ENCODE measurements at regions not wholly inside any gene's neighbourhood (a gene's known extent, or its start where the extent isn't known, plus 50 kb on each side); places are given as distances from the start of the nearest gene placed in this dataset.

DNA sequence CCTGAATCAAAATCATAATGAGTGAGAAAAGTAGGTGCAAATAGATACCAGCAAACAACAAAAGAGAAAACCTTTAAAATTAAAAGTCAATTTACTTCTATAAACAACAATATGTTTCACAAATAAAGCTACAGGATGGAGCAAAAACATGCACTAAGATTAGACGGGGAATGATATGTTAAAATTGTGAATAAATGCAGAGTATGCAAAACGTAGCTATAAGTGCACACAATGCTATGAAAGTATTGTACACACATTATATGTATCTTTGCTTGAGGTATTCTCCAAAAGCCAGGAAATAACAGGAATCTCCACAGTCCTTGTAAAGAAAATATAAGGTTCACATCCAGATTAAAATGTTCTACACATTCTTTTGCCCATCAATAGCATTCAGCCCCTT lies 523.9 kb downstream of the EFNB2 start:
- no peak for DNase-seq

GRCh38 chr13:106010836-106011235 lies 524.6 kb downstream of the EFNB2 start:
- no peak for DNase-seq

- DNase-seq, result no peak
These were observed 526.9 kb downstream of the EFNB2 start for GRCh38 chr13:106008540-106008939.

DNA sequence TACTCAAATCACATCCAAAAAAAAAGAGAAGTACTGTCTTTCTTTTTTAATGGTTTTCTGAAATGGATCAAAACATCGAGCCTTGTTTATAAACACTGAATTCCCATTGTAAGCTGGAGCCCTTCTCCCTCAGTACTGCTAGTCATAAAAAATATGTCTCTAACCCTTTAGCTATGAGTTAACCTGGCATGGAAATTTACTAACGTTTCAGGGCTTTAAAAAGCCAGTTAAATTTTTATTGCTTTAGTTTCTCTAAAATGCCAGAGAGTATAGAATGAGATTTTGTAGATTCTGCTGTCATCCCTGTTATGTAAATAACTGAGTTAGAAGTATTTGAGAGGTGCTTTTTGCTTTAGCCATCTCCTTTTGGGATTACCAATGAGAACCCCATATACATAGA lies 528.3 kb downstream of the EFNB2 start:
- DNase-seq, result no peak

DNA sequence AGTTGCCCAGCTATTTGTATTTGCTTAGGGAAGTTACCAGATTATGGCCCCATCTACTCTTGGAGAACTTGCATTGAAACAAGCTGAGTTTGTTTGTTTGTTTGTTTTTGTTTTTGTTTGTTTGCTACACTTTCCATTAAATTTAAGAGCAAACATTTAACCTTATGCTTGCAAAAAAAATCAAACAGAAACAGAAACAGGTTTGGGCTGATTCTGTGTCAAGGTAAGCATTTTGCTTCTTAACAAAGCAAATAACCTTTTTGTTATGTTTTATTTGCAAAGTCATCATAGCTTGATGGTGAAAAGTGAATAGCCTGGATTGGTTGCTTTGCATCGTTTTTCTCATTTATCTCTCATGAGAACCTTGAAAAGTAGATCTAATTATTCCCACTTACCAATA lies 531.8 kb downstream of the EFNB2 start:
- DNase-seq, result no peak

DNA sequence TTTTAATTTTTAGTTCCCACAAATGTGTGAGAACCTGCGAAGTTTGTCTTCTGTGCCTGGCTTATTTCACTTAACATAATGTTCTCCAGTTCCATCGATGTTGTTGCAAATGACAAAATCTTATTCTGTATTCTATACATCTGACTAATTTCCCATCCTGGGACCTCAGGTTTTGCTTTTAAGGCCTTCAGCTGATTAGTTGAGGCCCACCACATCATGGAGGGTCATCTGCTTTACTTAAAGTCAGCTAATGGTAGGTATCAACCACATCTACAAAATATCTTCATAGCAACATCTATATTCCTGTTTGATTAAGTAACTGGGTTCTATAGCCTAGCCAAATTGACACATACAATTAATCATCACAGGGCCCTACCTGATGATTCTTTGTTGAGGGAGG lies 534.0 kb downstream of the EFNB2 start:
- no peak for DNase-seq

- DNase-seq, result peak; percentile 45
These were observed 537.6 kb downstream of the EFNB2 start for GRCh38 chr13:105997581-105998550.

DNA sequence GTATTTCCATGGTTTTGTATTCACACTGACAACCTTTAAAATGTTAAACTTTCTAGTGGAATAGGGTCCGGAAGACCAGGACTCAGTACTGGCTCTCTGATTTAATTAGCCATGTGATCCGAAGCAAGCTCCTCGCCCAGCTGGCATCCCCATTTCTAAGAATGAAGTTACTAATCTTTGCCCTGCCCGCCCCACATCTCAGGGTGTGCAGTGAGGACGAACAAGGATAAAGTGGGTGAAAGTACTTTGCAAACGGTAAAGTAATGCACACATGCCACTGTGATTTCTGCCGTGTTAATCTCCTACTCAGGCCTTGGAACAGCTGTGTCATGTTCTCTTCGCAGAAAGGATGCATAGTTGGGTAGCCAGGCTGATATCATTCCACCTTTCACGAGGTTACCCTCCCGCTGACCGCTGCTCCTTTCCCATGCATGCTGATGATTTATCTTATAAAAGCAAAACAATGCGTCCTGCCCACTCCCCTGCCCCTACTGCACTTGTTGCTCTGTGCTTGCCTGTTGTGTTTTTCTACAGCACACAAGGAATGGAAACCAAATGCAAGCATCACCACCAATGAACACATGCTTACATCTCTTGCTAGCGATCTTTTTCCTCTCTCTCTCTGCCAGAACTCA lies 539.0 kb downstream of the EFNB2 start:
- DNase-seq, result no peak

DNA sequence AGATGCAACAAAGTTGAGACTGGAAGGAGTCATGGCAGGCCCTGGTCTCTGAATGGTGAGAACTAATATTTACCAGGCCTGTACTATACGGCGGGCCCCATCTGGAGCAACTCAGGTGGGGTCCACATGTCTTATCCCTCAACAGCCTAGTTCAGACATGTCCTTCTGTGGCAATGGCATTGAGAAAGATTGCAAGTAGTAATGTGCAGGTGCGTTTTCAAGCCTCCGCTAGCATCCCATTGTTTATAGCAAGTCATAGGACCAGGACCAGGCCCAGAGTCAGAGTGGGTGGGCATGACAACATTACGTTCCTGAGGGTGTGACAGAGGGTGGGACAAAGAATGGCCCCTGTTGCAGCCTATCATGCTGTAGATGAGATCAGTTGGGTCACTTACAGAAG lies 541.1 kb downstream of the EFNB2 start:
- no peak for DNase-seq

DNA sequence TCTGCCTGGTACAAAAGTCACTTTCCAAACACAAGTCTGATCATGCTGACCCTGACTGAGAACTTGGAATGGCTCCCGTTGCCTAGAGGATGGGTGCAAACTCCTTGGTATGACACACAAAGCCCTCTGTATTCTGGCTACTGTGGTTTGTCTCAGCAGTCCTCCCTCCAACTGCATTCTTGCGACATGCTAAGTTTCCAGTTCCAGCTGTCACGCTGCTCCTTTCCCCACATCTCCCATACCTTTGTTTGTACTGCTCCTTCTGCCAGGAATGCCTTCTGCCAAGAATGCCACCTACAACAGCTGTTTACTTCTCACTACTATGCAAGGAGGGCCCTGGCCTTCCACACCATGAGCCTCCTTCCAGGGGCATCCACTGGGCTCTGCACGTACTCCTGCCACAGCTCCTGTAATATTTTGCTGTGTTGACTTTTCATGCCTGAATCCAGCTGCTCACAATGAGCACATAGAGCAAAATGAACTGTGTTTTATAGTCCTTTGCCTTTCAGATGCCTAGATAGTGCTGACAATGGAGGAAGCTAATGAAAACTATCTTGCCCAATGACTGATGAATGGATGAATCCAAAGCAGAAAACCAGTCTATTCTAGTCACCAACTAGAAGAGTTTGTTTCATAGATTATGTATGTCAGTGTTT lies 543.7 kb downstream of the EFNB2 start:
- DNase-seq, result peak; percentile 82

DNA sequence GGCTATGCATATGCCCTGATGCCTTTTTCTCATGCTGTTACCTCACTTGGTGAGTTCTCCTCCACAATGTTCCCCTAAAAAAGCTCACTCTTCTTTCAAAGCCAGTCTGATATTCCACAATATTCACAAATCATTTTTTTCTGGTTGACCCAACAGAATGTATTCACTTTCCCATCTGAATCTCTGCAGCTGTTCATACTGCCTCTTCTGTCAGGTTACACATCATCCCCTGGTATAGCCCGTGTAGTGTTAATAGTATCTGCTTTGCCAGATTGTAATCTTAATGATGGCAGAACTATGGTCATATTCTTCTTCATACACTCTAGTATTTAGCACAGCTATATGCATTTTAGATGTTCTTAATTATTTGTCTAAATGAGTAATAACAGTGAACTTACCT lies 544.3 kb downstream of the EFNB2 start:
- DNase-seq, result no peak

- DNase-seq, result peak; percentile 73
These were observed 545.1 kb downstream of the EFNB2 start for GRCh38 chr13:105990256-105990958.

GRCh38 chr13:105984646-105985045 lies 550.8 kb downstream of the EFNB2 start:
- no peak for DNase-seq

DNA sequence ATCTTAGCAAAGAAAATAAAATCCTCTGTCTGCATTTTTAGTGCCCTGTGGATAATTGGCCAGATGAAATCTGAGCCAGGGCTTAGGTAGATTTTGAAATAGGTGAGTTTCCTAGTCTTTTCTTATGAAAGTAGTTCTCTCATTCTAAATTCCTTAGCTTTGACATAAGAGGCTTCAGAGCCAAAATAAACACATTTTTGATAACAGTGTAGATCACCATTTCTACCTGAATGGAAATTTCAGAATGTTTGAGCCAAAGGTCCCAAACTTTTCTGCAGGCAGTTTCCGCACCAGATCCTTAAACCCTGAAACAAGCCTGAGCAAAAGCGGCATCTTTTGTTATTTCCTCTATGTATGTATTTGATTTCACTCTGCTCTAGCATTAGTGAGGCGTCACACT lies 551.2 kb downstream of the EFNB2 start:
- DNase-seq, result no peak

DNA sequence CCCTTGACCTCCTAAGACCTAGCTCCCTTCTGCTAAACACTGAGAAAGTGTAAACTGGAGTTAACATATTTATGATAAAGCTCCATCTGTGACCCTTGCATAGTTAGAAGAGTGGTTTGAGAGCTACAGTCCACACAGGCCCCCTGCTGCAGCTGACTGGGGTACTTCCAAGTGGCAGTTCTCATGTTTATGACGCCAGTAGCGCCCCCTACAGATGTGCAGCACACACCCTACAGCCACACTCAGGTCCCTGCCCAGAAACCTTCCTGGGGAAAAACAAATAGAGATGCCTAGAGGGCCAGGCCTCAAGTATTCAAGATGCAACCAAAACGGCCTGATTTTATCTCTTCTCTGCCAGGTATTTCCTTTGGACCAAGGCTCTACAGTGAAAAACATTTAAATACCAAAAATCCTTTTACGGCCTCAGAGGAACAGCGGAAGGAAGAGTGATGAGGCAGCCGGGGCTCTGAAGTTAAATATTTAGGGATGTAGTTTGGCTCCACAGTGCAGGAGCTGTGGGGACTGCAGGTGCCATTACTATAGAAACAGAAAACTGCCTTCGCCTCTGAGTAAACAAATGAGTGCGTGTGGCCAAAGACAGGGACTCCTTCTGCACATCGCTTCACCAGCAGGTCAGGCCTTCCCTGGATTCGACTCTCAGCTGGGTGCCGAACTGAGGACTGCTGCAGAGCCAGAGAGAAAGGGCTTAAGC lies 553.1 kb downstream of the EFNB2 start:
- DNase-seq, result no peak

- peak; percentile 82 for DNase-seq
These were observed 556.1 kb downstream of the EFNB2 start for GRCh38 chr13:105979131-105980011.

DNA sequence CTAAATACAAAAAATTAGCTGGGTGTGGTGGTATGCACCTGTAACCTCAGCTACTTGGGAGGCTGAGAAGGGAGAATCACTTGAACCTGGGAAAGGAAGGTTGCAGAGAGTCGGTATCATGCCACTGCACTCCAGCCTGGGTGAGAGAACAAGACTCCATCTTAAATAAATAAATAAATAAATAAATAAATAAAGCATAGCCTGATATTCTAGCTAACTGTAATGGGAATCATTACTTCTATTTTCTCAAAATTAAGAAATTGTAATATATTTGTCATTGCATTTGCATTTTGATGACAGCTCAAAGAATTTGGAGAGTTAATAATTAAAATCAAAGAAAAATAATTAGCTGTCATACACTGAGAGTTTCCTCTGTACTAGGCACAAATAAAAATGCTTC lies 561.1 kb downstream of the EFNB2 start:
- no peak for DNase-seq

DNA sequence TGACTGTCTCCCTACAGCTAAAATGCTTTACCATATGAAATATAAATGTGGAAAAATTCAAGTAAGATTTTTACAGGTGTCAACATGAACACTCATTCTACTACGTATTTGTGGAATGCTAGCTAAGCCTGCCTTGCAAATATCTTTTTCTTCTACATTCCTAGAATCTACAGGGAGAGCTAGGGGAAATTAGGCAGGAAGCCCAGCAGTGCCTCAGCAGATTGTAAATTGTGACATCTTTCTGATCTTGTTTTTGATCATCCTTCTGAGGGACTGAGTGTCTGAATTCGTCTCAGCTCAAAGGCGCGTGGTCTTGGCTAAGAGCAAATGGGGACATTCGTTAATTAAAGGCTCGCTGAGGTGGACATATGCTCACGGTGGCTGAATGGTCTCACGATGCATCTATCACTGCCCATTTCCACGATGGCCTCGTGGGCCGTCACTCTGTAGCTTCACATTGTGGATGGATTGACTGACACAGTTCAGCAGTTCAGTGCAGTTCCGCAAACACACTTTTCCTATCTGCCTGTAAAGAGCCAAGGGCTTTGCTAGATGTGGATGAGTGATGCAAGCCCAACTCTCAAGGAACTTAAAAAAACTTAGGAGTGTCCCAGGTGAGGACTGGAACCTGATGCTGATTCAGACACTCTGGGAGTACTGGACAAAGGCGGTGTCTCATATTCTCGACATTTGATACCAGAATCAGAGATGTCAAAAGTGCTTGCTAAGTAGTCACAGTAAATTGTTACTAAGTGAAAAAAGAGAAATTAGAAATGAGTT lies 562.5 kb downstream of the EFNB2 start:
- peak; percentile 78 for DNase-seq

GRCh38 chr13:105972306-105972721 lies 563.1 kb downstream of the EFNB2 start:
- no peak for DNase-seq

GRCh38 chr13:105971738-105972137 lies 563.7 kb downstream of the EFNB2 start:
- DNase-seq, result peak; percentile 40

DNA sequence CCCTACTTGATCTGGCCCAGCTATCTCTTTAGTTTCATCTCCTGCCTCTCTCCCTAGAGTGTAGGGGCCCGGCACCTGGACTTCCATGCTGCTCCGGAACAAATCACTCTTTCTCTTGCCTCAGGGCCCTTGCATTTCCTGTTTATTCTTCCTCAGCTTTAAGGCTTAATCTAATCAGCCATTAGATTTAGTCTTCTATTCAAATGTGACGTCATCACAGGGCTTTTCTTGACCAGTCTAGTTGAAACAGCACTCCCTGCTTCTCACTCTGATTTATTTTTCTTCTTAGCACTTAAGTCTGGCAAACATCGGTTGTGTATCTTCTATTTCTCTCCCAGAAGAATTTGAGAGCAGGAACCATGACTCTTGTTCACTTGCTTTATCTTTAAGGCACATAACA lies 564.1 kb downstream of the EFNB2 start:
- no peak for DNase-seq

Data from fibroblast of skin of right quadriceps (primary cell).